ENCODE measurements at regions not wholly inside any gene's neighbourhood (a gene's known extent, or its start where the extent isn't known, plus 50 kb on each side); places are given as distances from the start of the nearest gene placed in this dataset.
"Not testable (repeated sequence)": the region's sequence is repeated elsewhere in the genome, so short reads cannot be mapped to it uniquely, and the experiment has no call there.

- DNase-seq = not testable (repeated sequence)
Measured at GRCh38 chrX:34230156-34230555, 98.0 kb upstream of the FAM47A start.

- no peak for DNase-seq
Measured at GRCh38 chrX:34227804-34228203, 95.7 kb upstream of the FAM47A start.

- DNase-seq = no peak
Measured at GRCh38 chrX:34223574-34223973, 91.5 kb upstream of the FAM47A start.

- DNase-seq = no peak
Measured at GRCh38 chrX:34218063-34218462, 85.9 kb upstream of the FAM47A start.

GRCh38 chrX:34197946-34198345 is 65.8 kb upstream of the FAM47A start:
- DNase-seq = no peak

Measured in amniotic stem cell (primary cell).